Neural cell (in vitro differentiated cells): ENCODE measurements at regions not wholly inside any gene's neighbourhood (a gene's known extent, or its start where the extent isn't known, plus 50 kb on each side); places are given as distances from the start of the nearest gene placed in this dataset.

Experiments
- RAD21 ChIP-seq: fragments of 450-650 bp; conservative IDR thresholded peaks from 2 replicates; pipeline ENCODE4 v1.6.1; 2014; ENCODE audit warnings: antibody characterized with exemption, mild to moderate bottlenecking, moderate library complexity
- TF ChIP-seq, protein P1 (sequence below): fragments of 450-650 bp; IDR thresholded peaks from 2 replicates; pipeline ENCODE4 v1.5.1; 2014; ENCODE audit warnings: antibody characterized with exemption, mild to moderate bottlenecking, moderate library complexity; ENCODE audit not compliant: poor library complexity, severe bottlenecking

DNA sequence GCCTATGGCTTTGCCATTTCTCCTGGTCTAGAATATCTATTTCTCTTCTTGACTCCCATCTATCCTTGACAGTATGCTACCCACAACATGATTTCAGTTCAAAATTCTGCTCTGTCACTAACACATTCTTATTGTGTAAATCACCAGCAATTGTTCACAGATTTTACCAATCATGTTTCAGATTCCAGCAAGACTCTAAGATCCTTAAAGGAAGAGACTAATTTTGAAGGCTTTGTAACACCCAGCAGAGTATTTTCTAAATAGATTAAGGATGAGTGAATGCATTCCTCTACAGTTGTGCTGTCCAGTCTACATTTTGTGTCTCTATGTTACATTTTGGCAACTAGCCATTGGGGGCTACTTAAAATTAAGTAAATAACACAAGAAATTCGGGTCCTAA, 921.5 kb downstream of the NLGN4Y start:
- TF ChIP-seq, protein P1, sequence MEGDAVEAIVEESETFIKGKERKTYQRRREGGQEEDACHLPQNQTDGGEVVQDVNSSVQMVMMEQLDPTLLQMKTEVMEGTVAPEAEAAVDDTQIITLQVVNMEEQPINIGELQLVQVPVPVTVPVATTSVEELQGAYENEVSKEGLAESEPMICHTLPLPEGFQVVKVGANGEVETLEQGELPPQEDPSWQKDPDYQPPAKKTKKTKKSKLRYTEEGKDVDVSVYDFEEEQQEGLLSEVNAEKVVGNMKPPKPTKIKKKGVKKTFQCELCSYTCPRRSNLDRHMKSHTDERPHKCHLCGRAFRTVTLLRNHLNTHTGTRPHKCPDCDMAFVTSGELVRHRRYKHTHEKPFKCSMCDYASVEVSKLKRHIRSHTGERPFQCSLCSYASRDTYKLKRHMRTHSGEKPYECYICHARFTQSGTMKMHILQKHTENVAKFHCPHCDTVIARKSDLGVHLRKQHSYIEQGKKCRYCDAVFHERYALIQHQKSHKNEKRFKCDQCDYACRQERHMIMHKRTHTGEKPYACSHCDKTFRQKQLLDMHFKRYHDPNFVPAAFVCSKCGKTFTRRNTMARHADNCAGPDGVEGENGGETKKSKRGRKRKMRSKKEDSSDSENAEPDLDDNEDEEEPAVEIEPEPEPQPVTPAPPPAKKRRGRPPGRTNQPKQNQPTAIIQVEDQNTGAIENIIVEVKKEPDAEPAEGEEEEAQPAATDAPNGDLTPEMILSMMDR: no peak
- TF ChIP-seq RAD21: no peak
